ENCODE measurements at regions not wholly inside any gene's neighbourhood (a gene's known extent, or its start where the extent isn't known, plus 50 kb on each side); places are given as distances from the start of the nearest gene placed in this dataset.

DNA sequence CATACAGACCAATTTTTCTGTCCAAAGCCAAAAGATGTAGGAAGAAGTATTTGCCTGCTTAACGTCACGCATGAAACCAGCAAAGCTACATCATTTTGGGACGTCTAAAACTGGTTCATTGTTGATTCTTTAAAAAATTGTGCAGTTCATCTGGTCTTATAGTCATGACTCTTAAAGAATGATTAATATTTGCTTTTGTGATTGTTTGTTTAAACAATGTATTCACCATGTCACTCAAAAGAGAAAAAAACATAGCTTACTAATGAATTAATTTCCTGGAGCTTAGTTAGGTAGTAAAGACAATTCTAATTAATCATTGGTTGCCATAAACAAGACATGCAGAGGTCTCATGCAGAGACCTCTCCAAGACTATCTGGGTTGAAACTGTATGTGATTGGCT is 157.3 kb downstream of the RPS12 start:
- no peaks in the 10 kb centered on the region for H3K79me2 ChIP-seq (ENCODE audit: insufficient read depth, low read length)
- no peaks in the 10 kb centered on the region for H3K36me3 ChIP-seq (ENCODE audit: insufficient read depth, low read length)
- TF ChIP-seq, protein P1, sequence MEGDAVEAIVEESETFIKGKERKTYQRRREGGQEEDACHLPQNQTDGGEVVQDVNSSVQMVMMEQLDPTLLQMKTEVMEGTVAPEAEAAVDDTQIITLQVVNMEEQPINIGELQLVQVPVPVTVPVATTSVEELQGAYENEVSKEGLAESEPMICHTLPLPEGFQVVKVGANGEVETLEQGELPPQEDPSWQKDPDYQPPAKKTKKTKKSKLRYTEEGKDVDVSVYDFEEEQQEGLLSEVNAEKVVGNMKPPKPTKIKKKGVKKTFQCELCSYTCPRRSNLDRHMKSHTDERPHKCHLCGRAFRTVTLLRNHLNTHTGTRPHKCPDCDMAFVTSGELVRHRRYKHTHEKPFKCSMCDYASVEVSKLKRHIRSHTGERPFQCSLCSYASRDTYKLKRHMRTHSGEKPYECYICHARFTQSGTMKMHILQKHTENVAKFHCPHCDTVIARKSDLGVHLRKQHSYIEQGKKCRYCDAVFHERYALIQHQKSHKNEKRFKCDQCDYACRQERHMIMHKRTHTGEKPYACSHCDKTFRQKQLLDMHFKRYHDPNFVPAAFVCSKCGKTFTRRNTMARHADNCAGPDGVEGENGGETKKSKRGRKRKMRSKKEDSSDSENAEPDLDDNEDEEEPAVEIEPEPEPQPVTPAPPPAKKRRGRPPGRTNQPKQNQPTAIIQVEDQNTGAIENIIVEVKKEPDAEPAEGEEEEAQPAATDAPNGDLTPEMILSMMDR (IDR thresholded peaks at IDR 0.05; ENCODE audit: low read length): no peak
- no peak for TF ChIP-seq EZH2 (IDR thresholded peaks at IDR 0.05; ENCODE audit: borderline replicate concordance, low read length)
- H3K4me1 ChIP-seq (ENCODE audit: insufficient read depth, low read length, severe bottlenecking): no peaks in the 10 kb centered on the region
- no peak overlapping the region for H3K4me2 ChIP-seq (ENCODE audit: low read length)
- H4K20me1 ChIP-seq (ENCODE audit: insufficient read depth, low read length): no peaks in the 10 kb centered on the region
- H3K9me2 ChIP-seq (ENCODE audit: low read depth, low read length): no peaks in the 10 kb centered on the region
- no peak overlapping the region for H3K9ac ChIP-seq (ENCODE audit: low read length)
- H2AFZ ChIP-seq (ENCODE audit: low read length): no peak overlapping the region
- H3F3A ChIP-seq (ENCODE audit: insufficient read depth, low read length): no peaks in the 10 kb centered on the region
- H3K4me3 ChIP-seq (ENCODE audit: low read depth, low read length, poor library complexity, severe bottlenecking): no peak overlapping the region
- no peaks in the 10 kb centered on the region for H3K9me3 ChIP-seq (ENCODE audit: low read length)
- no peak overlapping the region for H3K27ac ChIP-seq (ENCODE audit: low read depth, low read length, poor library complexity, severe bottlenecking)
- no peaks in the 10 kb centered on the region for H3K27me3 ChIP-seq (ENCODE audit: insufficient read depth, low read length)

DNA sequence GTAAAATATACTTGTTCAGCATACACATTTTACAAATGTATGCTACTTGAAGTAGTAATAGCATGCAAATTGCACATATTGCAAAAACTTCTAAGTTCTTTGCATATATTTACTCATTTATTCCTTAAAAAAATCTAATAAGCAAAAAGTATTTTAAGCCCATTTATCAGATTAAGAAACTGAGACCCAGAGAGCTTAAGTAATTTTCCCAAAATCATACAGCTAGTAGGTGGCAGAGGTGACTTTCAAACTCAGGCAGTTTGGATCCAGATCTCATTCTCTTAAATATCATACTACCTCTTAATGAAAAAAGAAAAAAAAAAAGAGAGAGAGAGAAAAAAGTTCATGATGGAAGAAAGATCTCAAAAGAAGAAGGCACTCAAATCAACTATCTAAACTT is 157.9 kb downstream of the RPS12 start:
- H3K9me3 ChIP-seq (ENCODE audit: low read length): no peaks in the 10 kb centered on the region
- H3K79me2 ChIP-seq (ENCODE audit: insufficient read depth, low read length): no peaks in the 10 kb centered on the region
- no peaks in the 10 kb centered on the region for H3K36me3 ChIP-seq (ENCODE audit: insufficient read depth, low read length)
- H3K4me3 ChIP-seq (ENCODE audit: low read depth, low read length, poor library complexity, severe bottlenecking): no peak overlapping the region
- H3K27me3 ChIP-seq (ENCODE audit: insufficient read depth, low read length): no peaks in the 10 kb centered on the region
- H3K4me2 ChIP-seq (ENCODE audit: low read length): no peak overlapping the region
- H3K9me2 ChIP-seq (ENCODE audit: low read depth, low read length): no peaks in the 10 kb centered on the region
- no peaks in the 10 kb centered on the region for H4K20me1 ChIP-seq (ENCODE audit: insufficient read depth, low read length)
- TF ChIP-seq EZH2 (IDR thresholded peaks at IDR 0.05; ENCODE audit: borderline replicate concordance, low read length): no peak
- TF ChIP-seq, protein P1 (IDR thresholded peaks at IDR 0.05; ENCODE audit: low read length): no peak
- no peaks in the 10 kb centered on the region for H3K4me1 ChIP-seq (ENCODE audit: insufficient read depth, low read length, severe bottlenecking)
- no peak overlapping the region for H2AFZ ChIP-seq (ENCODE audit: low read length)
- no peak overlapping the region for H3K9ac ChIP-seq (ENCODE audit: low read length)
- H3K27ac ChIP-seq (ENCODE audit: low read depth, low read length, poor library complexity, severe bottlenecking): no peak overlapping the region
- no peaks in the 10 kb centered on the region for H3F3A ChIP-seq (ENCODE audit: insufficient read depth, low read length)

- Histone ChIP-seq H2AFZ (ENCODE audit: low read length) (no peak overlapping the region), H3K36me3 (ENCODE audit: insufficient read depth, low read length) (no peaks in the 10 kb centered on the region), H3K27ac (ENCODE audit: low read depth, low read length, poor library complexity, severe bottlenecking) (no peak overlapping the region), H3K27me3 (ENCODE audit: insufficient read depth, low read length) (no peaks in the 10 kb centered on the region), H4K20me1 (ENCODE audit: insufficient read depth, low read length) (no peaks in the 10 kb centered on the region), H3K4me2 (ENCODE audit: low read length) (no peak overlapping the region), H3K79me2 (ENCODE audit: insufficient read depth, low read length) (no peaks in the 10 kb centered on the region), H3K9me2 (ENCODE audit: low read depth, low read length) (no peaks in the 10 kb centered on the region), H3F3A (ENCODE audit: insufficient read depth, low read length) (no peaks in the 10 kb centered on the region), H3K4me1 (ENCODE audit: insufficient read depth, low read length, severe bottlenecking) (no peaks in the 10 kb centered on the region), H3K9ac (ENCODE audit: low read length) (no peak overlapping the region), H3K9me3 (ENCODE audit: low read length) (no peaks in the 10 kb centered on the region), H3K4me3 (ENCODE audit: low read depth, low read length, poor library complexity, severe bottlenecking) (no peak overlapping the region)
- TF ChIP-seq EZH2 (IDR thresholded peaks at IDR 0.05; ENCODE audit: borderline replicate concordance, low read length): no peak
- TF ChIP-seq, protein P1 (IDR thresholded peaks at IDR 0.05; ENCODE audit: low read length): no peak
These were observed 158.6 kb downstream of the RPS12 start for GRCh38 chr6:132972971-132973370.

Measured in OCI-LY1 (cell line).